GM12865 (cell line): ENCODE measurements at regions not wholly inside any gene's neighbourhood (a gene's known extent, or its start where the extent isn't known, plus 50 kb on each side); places are given as distances from the start of the nearest gene placed in this dataset.

ENCODE experiments used
- DNase-seq: peaks from one replicate; pipeline ENCODE4 v3.0.0; 2010; ENCODE audit warnings: low read depth
- H3K4me3 ChIP-seq: 2 replicates; pipeline ENCODE4 v1.5.1; 2011; ENCODE audit warnings: mild to moderate bottlenecking, low read depth, low read length, control low read depth
- TF ChIP-seq, protein P1 (sequence below): IDR thresholded peaks from 2 replicates; pipeline ENCODE4 v1.5.1; 2011; ENCODE audit warnings: low read length, control low read depth, low read depth, inconsistent platforms; ENCODE audit not compliant: insufficient read depth; ENCODE audit errors: missing control alignments

DNA sequence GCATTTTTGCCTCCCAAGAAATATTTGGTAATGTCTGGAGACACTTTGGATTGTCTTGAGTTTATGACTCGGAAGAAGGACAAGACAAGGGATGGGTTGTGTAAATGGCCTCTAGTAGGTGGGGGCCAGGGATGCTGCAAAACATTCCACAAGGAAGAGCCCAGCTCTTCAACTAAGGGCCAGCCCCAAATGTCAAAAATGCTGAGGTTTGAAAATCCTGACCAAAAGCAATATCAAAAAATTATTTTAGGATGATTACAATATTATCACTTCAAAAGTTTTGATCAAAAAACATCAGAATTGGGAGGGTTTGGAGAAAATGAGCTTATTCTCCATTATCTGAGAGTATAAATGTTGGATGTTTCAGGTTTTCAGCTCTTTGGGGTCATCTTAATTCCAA is 248.9 kb upstream of the SLC24A2 start:
- DNase-seq = no peak
- TF ChIP-seq, protein P1, sequence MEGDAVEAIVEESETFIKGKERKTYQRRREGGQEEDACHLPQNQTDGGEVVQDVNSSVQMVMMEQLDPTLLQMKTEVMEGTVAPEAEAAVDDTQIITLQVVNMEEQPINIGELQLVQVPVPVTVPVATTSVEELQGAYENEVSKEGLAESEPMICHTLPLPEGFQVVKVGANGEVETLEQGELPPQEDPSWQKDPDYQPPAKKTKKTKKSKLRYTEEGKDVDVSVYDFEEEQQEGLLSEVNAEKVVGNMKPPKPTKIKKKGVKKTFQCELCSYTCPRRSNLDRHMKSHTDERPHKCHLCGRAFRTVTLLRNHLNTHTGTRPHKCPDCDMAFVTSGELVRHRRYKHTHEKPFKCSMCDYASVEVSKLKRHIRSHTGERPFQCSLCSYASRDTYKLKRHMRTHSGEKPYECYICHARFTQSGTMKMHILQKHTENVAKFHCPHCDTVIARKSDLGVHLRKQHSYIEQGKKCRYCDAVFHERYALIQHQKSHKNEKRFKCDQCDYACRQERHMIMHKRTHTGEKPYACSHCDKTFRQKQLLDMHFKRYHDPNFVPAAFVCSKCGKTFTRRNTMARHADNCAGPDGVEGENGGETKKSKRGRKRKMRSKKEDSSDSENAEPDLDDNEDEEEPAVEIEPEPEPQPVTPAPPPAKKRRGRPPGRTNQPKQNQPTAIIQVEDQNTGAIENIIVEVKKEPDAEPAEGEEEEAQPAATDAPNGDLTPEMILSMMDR = no peak
- no peak overlapping the region for H3K4me3 ChIP-seq

DNA sequence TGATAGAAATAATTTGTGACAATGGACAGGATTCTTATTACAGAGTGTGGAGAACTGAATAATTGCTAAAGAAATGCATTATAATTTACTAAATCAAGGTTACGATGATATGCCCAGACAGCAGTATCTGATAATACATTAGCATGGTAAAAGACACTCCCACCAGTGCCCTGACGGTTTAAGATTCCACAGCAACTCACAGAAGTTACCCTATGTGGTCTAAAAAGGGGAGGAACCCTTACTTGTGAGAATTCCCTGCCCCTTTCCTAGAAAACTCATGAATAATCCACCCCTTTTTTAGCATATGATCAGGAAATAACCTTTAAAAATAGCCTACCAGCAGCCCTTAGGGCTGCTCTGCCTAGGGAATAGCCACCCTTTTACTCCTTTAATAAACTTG is 244.7 kb upstream of the SLC24A2 start:
- TF ChIP-seq, protein P1 = no peak
- DNase-seq = no peak
- H3K4me3 ChIP-seq = no peak overlapping the region

DNA sequence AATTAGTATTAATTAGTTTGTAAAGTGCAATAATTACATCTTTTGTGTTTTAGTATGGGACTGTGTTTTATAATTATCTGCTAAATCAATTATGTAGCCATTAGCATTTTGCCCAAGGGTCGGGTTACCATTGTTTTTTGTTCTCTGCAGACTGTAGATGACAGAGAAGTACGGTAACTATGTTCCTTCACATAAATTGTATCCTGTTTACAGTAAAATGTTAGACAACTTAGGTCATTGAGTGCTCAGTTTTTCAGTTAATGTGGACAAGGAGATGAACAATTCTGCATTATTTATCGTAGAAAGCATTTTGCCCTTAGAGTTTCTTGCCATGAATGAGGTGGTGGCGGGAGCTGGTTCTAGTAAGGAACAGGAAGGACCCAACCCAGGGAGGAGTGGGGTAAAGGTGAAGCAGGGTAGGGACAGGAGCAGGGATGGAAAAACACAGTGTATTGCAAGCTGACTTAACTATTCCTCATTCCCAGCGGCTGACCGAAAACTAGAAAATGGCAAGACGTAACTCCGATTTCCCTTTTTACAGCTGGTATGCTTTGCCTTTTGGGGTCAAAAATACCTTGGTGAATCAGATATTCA is 243.7 kb upstream of the SLC24A2 start:
- TF ChIP-seq, protein P1 = no peak
- DNase-seq = no peak
- H3K4me3 ChIP-seq = no peak overlapping the region

DNA sequence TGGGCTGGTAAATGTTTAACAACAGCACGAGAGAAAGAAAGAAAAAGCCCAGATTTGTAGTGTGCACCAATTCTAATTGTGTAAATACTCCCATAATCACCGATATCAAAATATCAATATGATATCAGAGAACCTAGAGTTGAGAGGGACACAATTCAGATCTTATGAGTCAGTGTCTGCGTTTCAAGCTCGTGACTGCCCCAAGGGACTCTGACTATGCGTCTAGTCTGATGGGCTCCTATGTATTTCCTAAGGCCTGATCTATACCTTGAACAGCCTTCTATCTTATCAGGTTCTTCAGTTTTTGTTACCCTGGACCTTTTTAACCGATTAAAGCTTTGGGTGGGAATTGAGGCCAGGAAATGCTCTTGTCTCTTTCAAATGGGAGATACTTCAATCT is 243.0 kb upstream of the SLC24A2 start:
- TF ChIP-seq, protein P1 = no peak
- no peak for DNase-seq
- no peak overlapping the region for H3K4me3 ChIP-seq

DNA sequence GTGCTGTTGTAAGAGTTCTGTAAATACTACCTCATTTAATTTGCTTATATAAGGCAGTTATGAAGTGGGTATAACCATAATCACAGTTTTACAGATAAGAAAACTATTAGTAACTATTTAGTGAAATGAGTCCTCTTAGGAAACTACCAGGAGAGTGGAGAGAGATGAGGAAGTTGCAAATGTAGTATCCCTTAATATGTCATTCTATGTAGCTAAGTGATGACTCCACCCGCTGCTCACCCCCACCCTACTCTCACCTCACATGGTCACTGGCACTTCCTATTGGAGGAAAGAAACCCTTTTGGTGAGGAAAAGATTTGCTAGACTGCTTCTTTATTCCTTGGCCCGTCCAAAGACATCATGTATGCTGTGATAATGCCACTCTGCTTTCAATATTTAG is 241.8 kb upstream of the SLC24A2 start:
- TF ChIP-seq, protein P1 = no peak
- no peak overlapping the region for H3K4me3 ChIP-seq
- no peak for DNase-seq

DNA sequence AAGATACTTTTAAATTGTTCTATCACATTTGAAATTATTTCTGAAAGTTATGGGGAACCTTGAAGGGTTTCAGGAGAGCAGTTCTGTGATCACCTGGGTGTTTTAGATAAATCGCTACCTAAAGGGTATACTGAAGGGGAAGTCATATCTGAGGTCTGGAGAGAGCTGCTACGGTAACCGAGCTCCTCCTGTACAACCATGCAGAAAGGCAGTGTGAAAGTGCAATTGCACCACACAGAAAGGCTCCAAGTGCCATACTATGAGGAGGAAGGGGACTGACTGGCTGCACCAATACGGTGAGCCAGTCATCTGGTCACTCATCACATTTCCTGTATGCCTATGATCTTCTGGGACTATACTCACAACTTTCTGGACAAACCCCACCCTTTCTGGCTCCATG is 241.4 kb upstream of the SLC24A2 start:
- no peak overlapping the region for H3K4me3 ChIP-seq
- TF ChIP-seq, protein P1 = no peak
- no peak for DNase-seq

DNA sequence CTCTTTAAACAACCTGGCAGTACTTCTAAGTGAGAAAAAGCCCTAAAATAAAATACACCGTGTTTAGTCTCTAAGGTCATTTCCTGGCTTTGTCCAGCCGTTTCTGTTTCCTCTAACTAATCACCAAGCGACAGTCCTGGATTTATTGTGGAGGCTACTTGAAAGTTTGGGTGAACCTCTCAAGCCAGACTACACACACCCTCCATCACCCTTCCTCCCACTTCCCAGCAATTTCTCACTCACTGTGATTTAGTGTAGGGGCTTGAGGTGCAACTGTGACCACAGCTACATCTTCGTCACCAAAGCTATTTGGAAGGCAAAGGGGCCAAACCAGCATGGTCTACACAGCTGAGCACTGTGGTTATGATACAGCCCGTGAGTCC is 240.0 kb upstream of the SLC24A2 start:
- no peak for DNase-seq
- H3K4me3 ChIP-seq = no peak overlapping the region
- TF ChIP-seq, protein P1 = no peak
